Adrenal gland (tissue), 9 donors: ENCODE measurements at regions not wholly inside any gene's neighbourhood (a gene's known extent, or its start where the extent isn't known, plus 50 kb on each side); places are given as distances from the start of the nearest gene placed in this dataset.

ENCODE experiments used
- DNase-seq, 7 donors: peaks; one replicate each; pipeline ENCODE4 v3.0.0-alpha.2; 2019 to 2020
- H3K27ac ChIP-seq, 5 donors: fragments of 200-600 bp; sonication (generic) in 4 of 5; 1 replicate in 3 of 5; 2 replicates in 2 of 5; pipeline versions ENCODE4 v1.5.1 to v1.8.0; 2016 to 2020; ENCODE audit warnings: mild to moderate bottlenecking in 1 of 5
- H3K27me3 ChIP-seq: fragments of 200-600 bp; 2 replicates; pipeline ENCODE4 v1.8.0; 2021
- H3K36me3 ChIP-seq, 2 donors: fragments of 200-600 bp; replicated peaks in 1 of 2; 1 replicate in 1 of 2; 2 replicates in 1 of 2; pipeline versions ENCODE4 v1.5.1 to v1.8.0; 2018 to 2022
- H3K4me1 ChIP-seq, 2 donors: fragments of 200-600 bp; replicated peaks in 1 of 2; 1 replicate in 1 of 2; 2 replicates in 1 of 2; pipeline versions ENCODE4 v1.5.1 to v1.8.0; 2018 to 2021
- H3K4me3 ChIP-seq, 4 donors: fragments of 200-600 bp; sonication (generic) in 3 of 4; one replicate each; pipeline ENCODE4 v1.5.1; 2016 to 2018
- H3K9me3 ChIP-seq, 3 donors: fragments of 200-600 bp; sonication (generic) in 1 of 3; replicated peaks in 1 of 3; 1 replicate in 2 of 3; 2 replicates in 1 of 3; pipeline versions ENCODE4 v1.5.1 to v1.8.0; 2016 to 2021
- POLR2A ChIP-seq, 2 donors: fragments of 450-650 bp; IDR thresholded peaks; one replicate each; pipeline ENCODE4 v1.6.1; 2017; ENCODE audit warnings: antibody characterized with exemption in 2 of 2, mild to moderate bottlenecking in 2 of 2, moderate library complexity in 1 of 2
- WGBS, 4 donors: extraction: QIAGEN DNeasy Blood & Tissue Kit in 2 of 4; methylation state at CpG; one replicate each; pipeline versions ENCODE4 v1.1.5 to v1.1.7; 2013 to 2017; 5-methylcytosine and 5-hydroxymethylcytosine counted together
- intact Hi-C, 2 donors: fragments of 100-400 bp; cut with DNase I; formaldehyde crosslinking; loops; one replicate each; pipeline versions ENCODE4 v1.14.1 to v1.15.0; 2022 to 2023
- TF ChIP-seq, protein P1 (sequence below), 6 experiments: fragments of 450-650 bp in 4 of 6; fragments of 200-600 bp in 2 of 6; sonication (generic) in 1 of 6; IDR thresholded peaks; 1 replicate in 5 of 6; 2 replicates in 1 of 6; pipeline versions ENCODE4 v1.5.1 to v1.8.0; 2016 to 2021; ENCODE audit warnings: antibody characterized with exemption in 6 of 6, mild to moderate bottlenecking in 2 of 6, moderate library complexity in 1 of 6
- donor health status: healthy with polysubstance abuse.
- donor health status: Bipolar disorder and iron deficiency.
- donor health status: DM: yes; HTN: yes; CAD: no.
- donor health status: DM: no; HTN: no; CAD: no.
- donor health status: DM: no; HTN: no; CAD: no.

DNA sequence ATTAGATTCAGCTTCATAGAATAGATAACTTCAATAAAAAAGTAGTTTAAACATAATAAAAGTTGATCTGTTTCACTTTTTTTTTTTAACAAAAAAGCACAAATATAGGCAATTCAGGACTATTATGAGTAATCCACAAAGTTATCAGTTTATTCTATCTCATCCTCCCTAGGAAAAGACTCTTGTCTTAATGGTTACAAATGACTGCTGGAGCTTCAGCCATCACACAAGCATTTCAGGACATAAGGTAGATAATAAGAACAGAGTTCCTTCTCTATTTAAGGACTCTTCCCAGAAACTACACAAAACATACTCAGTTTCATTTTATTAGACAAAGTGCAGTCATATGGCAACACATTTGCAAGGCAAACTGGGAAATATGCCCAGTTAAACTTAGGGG lies 357.6 kb upstream of the SETBP1 start:
- TF ChIP-seq POLR2A (IDR thresholded peaks at IDR 0.05), result no peak
- TF ChIP-seq, protein P1, sequence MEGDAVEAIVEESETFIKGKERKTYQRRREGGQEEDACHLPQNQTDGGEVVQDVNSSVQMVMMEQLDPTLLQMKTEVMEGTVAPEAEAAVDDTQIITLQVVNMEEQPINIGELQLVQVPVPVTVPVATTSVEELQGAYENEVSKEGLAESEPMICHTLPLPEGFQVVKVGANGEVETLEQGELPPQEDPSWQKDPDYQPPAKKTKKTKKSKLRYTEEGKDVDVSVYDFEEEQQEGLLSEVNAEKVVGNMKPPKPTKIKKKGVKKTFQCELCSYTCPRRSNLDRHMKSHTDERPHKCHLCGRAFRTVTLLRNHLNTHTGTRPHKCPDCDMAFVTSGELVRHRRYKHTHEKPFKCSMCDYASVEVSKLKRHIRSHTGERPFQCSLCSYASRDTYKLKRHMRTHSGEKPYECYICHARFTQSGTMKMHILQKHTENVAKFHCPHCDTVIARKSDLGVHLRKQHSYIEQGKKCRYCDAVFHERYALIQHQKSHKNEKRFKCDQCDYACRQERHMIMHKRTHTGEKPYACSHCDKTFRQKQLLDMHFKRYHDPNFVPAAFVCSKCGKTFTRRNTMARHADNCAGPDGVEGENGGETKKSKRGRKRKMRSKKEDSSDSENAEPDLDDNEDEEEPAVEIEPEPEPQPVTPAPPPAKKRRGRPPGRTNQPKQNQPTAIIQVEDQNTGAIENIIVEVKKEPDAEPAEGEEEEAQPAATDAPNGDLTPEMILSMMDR (IDR thresholded peaks at IDR 0.05), result no peak
- H3K27me3 ChIP-seq, result no peaks in the 10 kb centered on the region
- no peaks in the 10 kb centered on the region for H3K36me3 ChIP-seq
- no peak for DNase-seq
- no peak overlapping the region for H3K4me3 ChIP-seq
- no peak overlapping the region for H3K27ac ChIP-seq
- intact Hi-C loops, result no loop called here
- H3K9me3 ChIP-seq, result no peaks in the 10 kb centered on the region
- H3K4me1 ChIP-seq, result no peaks in the 10 kb centered on the region

DNA sequence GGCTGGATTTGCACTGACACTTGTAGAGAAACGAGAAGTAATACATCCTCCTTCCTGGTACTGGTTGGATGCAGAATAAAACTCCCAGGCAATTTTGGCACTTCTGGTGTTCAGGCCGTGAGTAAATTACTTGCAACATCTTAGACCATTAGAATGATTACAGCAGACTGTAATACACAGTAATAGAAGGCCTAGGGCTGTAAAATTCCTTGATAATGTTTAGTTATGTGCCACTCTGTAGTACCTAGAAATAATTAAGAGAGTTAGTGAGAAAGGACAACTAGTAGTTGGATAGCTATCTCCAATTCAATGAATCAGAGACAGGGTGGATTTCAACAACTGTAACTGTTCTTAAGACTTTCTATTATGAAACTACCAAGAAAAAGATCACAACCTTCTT lies 356.3 kb upstream of the SETBP1 start:
- Histone ChIP-seq H3K27ac (no peak overlapping the region), H3K4me3 (no peak overlapping the region), H3K9me3 (no peaks in the 10 kb centered on the region), H3K4me1 (no peaks in the 10 kb centered on the region), H3K27me3 (no peaks in the 10 kb centered on the region), H3K36me3 (no peaks in the 10 kb centered on the region)
- no peak for DNase-seq
- intact Hi-C loops, result no loop called here
- WGBS, 4 donors, result 55 to 65% (median 61%) methylated on average over 2 of the region's 2 CpGs
- TF ChIP-seq, protein P1 (IDR thresholded peaks at IDR 0.05), result no peak
- no peak for TF ChIP-seq POLR2A (IDR thresholded peaks at IDR 0.05)

DNA sequence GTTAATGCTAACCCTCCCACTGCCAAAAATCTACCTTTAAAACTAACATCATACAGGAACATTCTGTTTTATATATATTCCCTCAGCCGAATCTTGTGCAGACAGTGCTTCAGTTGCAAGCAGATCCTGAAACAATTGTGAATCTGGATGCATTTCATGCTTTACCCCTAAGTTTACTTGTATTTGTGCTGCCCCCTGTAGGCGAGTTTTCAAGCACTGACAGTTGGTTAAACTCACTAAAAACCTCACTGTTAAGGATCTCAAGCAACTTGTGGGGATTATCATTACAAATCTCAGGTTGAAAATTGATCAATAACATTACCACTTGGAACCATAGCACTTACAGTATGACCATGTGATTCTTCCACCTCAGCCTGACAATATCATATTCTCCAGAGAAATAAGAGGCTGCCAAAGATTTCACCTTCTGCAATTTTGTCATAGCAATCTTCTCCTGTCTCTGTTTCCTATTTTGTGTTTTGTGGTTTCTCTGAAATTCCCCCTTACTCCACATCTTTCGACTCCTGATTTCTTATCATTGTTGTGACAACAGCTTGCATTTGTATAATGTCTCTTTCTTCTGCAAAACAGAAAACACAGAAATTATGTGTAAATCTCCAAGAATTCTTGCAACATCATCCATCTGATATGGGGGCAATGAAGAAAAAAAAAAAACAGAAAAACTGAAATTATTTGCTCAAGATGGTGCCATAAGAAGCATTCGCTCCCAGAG lies 354.6 kb upstream of the SETBP1 start:
- Histone ChIP-seq H3K27ac (no peak overlapping the region), H3K4me3 (no peak overlapping the region), H3K27me3 (no peaks in the 10 kb centered on the region), H3K9me3 (no peaks in the 10 kb centered on the region), H3K4me1 (no peaks in the 10 kb centered on the region), H3K36me3 (no peaks in the 10 kb centered on the region)
- TF ChIP-seq, protein P1 (IDR thresholded peaks at IDR 0.05), result peak; percentile 29 to 55 (median 43)
- no peak for TF ChIP-seq POLR2A (IDR thresholded peaks at IDR 0.05)
- intact Hi-C loops, result no loop called here
- peak; percentile 39 to 80 (median 69) for DNase-seq
- 37 to 44% (median 40%) methylated on average over 4 of the region's 4 CpGs for WGBS, 4 donors

DNA sequence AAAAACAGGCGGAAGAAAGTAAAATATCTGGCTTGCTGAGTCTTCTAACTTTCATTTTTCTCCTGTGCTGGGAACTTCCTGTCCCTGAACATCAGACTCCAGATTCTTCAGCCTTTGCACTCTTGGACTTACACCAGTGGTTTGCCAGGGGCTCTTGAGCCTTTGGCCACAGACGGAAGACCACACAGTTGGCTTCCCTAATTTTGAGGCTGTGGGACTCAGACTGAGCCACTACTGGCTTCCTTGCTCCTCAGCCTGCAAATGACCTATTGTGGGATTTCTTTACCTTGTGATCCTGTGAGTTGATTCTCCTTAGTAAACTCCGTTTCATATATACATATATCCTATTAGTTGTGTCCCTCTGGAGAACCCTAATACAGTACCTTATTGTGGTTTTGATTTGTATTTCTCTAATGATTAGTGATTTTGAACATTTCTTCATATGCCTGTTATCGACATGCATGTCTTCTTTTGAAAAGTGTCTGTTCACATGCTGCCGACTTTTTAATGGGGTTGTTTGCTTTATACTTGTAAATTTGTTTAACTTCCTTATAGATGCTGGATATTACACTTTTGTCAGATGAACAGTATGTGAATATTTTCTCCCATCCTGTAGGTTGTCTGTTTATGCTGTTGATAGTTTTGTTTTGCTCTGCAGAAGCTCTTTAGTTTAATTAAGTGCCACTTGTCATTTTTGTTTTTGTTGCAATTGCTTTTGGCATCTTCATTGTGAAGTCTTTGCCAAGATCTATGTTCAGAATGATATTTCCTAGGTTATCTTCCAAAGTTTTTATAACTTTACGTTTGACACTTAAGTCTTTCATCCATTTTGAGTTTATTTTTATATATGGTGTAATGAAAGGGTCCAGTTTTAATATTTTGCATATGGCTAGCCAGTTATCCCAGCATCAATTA lies 348.8 kb upstream of the SETBP1 start:
- no peak for TF ChIP-seq POLR2A (IDR thresholded peaks at IDR 0.05)
- TF ChIP-seq, protein P1 (IDR thresholded peaks at IDR 0.05), result no peak
- WGBS, 4 donors, result 64 to 78% (median 71%) methylated on average over 6 of the region's 6 CpGs
- DNase-seq, result no peak

More for the DNA sequence above, 348.8 kb upstream of the SETBP1 start:
- Histone ChIP-seq H3K36me3 (no peaks in the 10 kb centered on the region), H3K27me3 (no peaks in the 10 kb centered on the region), H3K4me3 (no peak overlapping the region), H3K4me1 (no peaks in the 10 kb centered on the region), H3K27ac (no peak overlapping the region), H3K9me3 (no peaks in the 10 kb centered on the region)
- intact Hi-C loops, result no loop called here
